ENCODE measurements at regions not wholly inside any gene's neighbourhood (a gene's known extent, or its start where the extent isn't known, plus 50 kb on each side); places are given as distances from the start of the nearest gene placed in this dataset.
"Not testable (repeated sequence)": the region's sequence is repeated elsewhere in the genome, so short reads cannot be mapped to it uniquely, and the experiment has no call there.

DNA sequence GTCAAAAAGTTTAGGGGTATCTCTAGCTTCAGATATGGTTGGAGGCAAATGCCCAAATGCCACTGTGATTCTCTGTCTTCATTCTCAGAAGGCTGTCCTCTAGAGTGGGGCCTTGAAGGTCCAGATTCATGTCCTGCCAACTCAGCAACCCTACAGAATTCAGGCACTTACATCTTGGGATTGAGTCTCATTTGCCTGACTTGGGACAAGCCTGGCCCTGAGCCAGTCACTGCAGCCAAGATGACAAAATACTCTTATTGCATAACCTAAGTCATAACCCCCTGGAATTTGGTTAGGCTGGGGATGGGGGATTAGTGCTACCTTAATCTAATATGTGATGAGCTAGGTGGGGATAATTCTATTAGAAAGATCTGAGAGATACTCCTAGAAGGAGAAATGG lies 100.5 kb downstream of the AREG start:
- no peak for DNase-seq

DNA sequence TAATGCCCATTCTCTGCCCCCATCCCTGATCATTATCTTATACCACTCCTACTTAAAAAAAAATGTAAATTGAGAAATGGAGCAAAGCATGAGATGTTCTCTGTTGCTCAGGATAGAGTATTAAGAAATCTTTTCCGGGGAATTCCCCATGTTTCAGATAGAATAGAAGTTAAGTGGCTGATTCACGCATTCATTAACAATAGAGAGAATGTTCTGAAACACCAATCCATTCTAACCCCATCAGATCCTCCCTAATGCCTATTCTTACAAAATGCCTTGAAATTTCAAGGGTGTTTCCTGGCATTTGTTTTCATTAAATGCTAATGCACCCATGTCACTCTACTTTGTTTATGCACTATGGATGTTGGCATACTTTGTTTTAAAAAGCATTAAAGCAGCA lies 101.1 kb downstream of the AREG start:
- no peak for DNase-seq

DNA sequence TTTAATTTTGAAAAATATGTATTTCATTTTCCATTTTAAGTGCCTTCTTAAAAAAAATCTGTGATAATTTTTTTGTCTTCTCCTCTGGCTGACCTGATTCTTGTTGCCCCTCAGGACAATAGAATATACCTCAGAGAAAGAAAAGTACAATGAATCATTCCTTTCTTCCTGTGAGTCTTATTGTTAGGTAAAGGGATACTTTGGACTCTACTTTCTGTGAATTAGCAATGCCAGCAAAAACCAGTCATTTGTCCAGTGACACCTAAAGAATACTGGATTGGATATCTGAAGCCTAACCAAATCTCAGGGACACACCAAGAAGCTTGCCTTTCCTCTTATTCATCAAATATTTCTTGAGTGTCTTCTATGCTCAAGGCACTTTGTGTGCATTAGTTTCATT lies 102.1 kb downstream of the AREG start:
- DNase-seq, result no peak

DNA sequence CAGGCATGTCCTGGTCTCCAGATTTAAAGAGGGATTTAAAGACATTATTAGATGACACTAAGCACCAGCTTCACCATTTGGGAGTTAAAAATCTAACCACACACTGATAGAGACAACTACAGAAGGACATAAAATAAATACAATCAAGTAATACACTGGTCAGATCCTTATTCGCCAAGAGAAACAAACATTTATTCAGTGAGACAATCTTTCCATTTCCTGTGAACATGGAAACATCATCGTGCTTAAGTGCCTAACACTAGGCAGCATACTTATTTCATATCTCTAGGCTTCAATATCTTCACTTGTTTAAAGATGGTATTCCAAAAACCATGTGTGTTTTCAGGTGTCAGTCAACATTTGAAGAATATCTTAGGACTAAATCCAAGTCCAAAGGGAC lies 103.6 kb downstream of the AREG start:
- DNase-seq, result no peak

DNA sequence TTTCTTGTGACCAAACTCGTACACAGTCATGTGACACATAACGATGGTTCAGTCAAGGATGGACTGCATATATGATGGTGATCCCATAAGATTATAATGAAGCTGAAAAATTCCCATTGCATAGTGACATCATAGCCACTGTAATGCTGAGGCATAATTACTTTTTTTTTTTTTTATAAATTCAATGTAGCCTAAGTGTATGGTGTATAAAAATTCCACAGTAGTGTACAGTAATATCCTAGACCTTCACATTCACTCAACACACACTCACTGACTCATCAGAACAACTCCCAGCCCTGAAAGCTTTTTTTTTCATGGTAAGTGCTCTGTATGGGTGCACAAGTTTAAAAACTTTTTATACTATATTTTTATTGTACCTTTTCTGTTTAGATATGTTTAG lies 105.0 kb downstream of the AREG start:
- no peak for DNase-seq

DNA sequence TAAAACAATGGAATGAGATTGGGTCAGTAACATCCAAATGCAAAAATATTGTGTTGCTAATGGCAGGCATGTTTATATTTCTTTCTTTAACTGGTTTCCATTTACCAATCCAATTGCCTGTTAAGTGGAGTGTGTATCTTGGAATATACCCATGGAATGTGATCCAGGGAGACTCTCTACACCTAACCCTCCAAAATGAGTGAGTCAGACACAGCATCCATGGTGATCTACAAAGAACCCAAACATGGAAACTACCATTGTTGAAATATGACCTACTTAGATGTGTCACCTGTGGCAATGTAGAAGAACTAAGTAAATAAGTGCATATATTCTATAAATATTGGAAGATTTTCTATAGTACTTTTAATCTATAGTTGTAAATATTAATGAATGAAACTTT lies 110.3 kb downstream of the AREG start:
- no peak for DNase-seq

DNA sequence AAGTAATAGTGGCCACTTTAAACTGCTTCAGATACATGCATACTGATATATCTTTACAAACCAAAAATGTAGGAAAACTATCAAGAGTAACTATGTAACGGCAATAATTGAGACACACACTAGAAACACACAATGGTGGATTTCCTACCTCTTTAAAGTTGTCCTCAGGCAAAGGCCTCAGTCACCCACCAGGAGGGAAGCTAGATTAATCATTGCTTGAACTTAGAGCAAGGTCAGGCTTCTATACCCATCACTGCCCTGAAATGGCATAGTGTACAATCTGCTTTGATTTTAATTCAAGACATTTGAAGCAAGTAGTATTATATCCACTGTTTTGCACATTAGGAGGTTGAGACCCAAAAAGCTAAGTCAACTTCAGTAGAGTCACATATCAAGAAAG lies 110.9 kb downstream of the AREG start:
- no peak for DNase-seq

DNA sequence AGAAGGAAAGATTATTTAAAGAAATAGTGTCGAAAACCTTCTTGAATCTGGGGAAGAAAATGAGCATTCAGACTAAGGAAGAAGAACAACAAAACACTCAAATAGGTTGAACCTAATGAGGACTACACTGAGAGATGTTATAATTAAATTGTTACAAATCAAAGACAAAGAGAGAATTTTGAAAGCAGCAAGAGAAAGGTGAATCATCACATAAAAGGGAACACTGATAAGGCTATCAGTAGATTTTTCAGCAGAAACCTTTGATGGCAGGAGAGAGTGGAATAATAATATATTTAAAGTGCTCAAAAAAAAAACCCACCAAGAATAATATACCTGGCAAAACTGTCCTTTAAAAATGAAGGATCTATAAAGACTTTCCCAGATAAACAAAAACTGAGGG lies 114.9 kb downstream of the AREG start:
- no peak for DNase-seq

DNA sequence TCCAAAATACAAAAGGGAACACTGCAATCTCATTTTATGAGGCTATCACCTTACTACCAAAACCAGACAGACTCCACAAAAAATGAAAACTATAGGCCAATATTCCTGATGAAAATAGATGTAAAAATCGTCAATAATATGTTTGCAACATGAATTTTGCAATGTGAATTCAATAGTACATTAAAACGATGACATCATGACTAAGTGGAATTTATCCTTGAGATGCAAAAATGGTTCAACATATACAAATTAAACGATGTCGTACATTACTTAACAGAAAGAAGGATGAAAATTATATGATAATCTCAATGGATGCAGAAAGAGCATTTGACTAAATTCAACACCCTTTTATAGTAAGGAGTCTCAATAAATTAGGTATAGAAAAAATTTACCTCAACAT lies 123.0 kb downstream of the AREG start:
- DNase-seq, result no peak

DNA sequence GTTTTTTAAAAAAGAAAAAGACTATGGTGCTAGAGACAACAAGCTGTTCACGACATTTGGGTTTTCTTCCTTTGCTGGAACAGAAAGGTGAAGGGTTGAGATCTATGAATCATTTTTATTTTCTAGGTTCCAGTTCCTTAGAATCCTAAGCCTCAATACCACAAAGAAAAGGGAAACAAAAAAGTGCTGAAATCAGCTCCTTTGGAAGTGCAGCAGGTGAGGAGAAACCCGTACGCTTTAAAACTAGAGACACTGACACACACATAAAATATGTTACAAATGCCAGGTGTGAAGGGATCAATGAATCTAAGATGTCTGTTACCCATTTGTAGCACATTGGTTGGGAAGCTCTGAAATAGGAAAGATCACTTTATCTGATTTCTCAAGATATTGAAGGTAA lies 125.2 kb downstream of the AREG start:
- DNase-seq, result no peak

DNA sequence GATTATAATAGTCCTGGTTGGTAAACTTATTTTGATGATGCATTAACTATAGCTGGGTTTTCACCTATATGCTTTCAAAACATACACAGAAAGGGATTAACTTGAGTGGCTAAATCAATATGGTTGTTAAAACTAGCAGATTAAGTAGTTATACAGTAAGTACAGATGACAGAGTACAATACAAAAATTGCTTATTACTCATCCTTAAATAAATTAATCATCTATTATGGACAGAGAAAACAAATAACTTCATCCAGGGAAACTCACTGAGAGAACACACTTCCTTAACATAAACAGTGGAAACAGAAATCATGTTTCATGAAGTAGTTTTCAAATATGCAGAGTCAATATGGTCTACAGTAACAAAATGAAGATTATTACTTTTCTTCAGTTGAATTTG lies 133.4 kb downstream of the AREG start:
- no peak for DNase-seq

DNA sequence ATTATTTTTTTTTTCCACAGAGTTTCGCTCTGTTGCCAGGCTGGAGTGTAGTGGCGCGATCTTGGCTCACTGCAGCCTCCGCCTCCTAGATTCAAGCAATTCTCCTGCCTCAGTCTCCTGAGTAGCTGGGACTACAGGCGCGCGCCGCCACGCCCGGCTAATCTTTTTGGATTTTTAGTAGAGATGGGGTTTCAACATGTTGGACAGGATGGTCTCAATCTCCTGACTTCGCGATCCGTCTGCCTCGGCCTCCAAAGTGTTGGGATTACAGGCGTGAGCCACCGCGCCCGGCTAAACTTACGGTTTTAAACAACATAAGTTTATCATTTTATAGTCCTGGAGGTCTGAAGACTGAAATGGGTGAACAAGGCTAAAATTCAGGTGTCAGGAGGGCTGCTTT lies 133.9 kb downstream of the AREG start:
- DNase-seq, result not testable (repeated sequence)

DNA sequence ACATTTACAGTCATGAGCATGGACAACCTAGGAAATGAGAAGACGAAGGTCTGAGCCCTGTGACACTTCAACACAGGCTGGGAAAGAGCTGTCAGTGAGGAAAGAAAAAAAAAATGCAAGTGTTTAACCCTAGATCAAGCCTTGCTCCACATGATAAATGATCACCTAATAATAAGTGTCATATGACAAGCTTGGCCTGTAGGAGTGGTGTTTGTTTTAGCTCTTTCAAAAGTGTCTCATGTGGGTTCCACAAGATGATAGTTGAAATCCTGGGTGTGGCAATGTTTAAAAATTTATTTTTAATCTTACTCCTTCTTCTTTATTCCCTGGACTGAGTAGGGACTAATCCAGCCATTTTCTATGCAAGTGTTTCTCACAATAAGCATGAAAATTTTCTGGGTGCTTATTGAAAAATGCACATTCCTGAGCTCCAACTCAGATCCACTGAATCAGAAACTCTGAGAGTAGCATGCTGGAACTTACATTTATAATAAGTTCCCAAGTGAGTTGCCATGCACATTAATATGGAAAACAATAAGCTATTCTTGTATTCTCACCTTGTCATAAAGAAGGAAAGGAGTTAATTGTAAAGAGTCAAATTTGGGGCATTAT lies 138.3 kb downstream of the AREG start:
- no peak for DNase-seq

DNA sequence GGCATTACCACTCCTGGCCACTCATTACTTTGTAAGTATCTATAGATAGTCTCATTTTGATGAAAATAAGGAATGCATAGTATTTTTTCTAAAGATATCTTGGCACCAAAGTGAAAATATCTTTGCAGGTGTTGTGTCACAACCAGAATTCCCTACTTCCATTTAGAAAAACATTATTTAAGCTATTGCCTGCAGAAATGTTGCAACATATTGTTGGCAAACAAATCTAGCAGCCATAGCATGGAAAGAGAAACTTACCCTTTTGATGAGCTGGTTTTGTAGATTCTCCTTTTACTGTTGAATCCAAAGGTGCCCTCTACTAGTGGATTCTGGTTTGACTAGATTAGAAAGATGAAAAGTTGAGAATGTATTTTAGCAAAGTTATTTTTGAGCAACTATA lies 138.8 kb downstream of the AREG start:
- no peak for DNase-seq

DNA sequence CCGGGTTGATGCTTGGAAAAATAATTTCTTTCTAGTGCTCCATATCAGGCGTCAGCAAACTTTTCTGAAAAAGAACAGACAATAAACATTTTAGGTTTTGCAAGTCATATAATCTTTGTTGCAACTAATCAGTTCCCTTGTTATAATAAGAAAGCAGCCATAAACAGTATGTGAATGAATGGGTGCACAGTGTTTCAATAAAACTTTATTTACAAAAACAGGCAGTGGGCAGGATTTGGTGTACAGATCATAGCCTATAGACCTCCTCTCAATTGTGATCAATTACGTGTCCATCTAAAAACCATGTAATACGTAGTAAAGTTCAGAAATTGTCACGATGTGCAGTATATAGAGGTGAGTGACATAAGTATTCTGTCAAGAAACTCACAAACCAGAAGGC lies 143.4 kb downstream of the AREG start:
- no peak for DNase-seq

DNA sequence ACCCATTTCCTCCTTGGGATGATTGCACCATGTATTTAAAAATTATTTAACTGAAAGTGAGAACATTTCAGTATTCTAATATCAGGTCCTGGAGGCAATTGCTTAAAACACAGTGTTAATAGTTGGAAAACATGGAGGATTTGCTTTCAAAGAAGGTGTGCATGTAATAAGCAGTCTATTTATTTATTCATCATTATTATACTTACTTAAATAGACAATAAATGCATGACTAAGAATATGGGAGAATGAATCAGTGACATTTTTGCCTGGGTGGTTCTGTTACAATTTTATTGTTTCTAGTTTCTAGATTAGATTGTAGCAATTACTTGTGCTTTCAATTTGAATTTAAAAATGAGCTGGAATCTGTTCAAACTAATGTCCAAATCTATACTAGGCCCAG lies 145.5 kb downstream of the AREG start:
- no peak for DNase-seq

DNA sequence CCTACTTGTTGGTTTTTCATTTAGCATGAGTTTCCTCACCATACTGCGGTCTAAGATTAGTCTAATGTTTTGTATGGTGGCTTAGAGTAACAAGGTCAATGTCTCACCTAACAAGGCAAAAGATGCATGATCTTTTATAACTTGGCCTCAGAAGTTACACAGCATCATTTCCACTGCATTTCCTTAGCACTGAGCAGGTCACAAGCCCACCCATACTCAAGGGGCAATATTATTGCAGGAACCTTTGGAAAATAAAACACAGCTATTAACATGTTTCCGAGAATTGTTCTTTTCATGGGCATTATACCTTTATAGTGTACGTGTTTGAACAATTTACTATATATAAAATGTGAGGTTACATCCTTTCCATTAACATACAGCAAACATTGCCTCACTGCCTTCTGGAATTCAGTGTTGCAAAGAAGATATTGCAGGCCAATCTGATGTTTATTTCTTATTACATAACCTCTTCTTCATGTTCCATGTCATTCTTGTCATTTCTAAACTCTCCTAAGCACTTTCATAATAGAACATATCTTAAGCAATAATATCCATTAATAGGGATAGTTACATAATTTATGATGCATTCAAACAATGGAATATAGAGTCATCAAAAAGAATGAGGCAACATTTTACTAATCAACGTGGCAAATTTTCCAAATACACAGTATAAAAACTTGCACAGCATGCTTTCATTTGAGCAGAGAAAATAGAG lies 153.8 kb downstream of the AREG start:
- DNase-seq, result no peak

DNA sequence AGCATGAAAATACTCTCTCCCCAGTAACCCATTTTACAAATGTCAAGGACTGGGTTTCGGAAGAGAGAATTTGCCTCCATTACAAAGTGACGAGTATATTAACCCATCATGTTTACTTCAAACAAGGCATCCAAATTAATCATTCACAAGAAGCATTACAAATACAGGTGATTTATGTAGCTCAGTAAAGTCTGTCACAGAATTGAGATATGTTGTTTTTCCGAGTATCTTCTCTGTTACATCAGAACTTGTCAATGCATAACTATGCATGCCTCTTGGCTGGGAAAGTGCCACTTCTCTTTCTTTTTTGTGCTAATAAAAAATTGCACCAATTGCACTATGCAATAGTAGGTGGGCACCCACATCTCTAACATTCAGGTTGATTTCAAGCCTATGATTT lies 158.2 kb downstream of the AREG start:
- DNase-seq, result no peak

DNA sequence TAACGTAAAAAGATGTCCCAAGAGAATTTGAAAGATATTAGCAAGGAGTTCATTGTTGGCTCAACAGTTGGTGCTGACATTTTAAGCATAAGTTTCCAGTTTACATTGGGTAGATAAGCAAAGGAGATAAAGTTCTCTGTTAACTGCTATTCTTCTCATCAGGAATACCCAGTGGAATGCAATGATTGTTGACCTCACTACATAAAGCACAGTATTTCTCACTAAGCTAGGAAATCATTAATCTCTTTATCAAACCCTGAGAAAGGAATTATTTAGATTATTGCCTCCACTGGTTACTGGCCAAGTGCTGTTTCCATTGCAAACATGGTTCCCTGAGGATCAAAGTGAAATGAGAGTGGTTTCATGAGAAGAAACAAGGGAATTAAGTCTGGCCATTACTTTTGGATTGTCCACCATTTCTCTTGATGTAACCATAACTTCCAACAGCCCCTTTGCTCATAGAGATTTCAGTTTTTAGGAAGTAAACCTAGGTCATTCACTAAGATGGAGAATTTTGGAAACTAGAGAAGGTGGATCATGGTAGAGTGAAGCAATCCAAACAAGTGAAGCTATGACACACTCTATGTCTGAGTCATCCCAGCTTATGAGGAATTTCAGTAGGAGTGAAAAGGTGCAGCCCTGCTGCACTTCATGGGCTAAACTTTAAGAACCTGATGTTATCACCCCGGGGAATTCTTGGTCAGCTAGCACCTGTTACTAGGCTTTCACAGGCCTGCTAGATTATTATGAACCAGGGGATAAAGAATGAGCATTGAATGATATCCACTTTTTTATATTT lies 163.4 kb downstream of the AREG start:
- DNase-seq, result no peak

DNA sequence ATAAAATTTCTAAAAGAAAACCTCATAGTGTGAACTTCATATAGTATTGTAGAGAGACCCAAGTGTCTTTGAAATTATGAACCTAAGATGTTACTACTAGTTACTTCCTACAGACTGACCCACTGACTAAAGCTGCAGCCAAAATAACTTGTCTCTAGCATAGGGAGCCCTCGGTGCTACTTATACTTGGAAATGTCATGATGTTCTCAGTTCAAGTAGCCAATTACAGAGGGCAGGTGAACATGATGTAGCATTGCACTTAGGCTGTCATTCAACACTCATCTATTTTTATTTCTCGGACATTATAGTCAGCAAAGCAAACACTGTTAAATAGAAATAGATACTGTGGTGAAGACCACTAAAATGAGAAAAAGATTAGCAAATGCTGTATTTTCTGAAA lies 165.6 kb downstream of the AREG start:
- no peak for DNase-seq

DNA sequence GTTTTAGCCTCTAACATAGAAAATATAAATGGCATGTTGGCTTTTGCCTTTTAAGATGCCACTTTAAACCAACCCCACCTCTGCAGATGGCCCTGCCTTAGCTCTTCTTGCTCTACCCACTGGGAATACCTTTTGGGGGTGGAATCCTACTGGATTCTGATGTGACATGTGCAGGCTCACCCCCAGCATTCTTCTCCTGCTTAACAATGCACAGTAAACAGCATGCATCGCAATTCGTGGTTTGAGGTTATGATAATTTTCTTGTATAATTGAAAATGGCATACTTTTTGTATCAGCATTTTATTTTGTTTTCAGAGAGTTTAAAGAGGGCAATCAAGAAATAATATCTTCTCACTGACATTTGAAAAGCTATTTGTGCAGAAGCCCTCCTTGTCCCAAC lies 167.9 kb downstream of the AREG start:
- no peak for DNase-seq

DNA sequence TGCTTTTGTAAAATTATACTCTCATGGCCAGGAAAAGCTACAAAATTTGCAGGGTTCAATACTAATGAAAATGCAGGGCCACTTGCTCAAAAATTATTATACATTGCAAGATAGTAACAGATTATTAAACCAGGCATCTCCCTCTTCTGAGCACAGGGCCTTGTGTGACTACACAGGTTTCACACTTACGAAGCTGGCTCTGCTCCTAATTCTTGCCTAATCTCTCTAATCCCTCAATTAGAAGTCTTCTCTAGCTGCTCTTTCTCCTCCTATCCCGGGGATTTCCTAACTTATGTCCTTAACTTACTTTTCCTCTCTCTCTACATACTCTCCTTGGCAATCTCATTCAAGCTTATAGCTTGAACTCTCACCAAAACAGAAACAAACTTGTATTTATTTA lies 168.3 kb downstream of the AREG start:
- DNase-seq, result no peak

DNA sequence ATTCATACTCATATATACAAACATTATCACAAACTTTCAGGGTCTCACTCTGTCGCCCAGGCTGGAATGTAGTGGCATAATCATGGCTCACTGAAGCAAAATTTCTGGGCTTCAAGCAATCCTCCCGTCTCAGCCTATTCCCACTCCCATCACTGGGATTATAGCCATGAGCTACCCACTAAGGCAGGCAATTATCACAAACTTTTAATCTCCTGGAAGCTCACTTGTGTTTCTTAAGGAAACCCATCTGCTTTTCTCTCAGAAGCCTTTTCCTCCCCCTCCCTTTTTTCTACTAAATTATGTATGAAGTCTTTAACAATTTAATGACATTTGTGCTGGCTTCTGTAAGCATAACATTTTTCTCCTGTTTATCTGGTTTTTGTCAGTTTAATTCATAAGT lies 170.5 kb downstream of the AREG start:
- DNase-seq, result no peak

DNA sequence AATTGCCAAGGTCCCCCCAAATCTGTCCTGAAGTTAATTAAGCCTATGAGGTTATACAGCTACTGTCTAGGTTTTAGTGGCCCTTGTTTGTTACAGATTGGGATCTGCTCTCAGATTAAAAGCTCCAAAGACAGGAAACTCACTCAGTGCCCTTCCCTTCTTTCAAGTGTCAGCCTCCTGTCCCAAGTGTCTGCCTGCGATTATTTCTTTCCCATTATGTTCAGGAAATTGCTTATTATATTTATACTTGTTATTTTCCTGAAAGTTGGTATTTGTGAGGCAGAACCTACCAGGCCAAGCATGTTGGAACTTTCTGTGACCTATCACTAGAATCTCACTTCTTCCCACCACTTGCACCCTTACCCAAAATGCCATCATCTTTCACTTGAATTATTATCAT lies 173.2 kb downstream of the AREG start:
- DNase-seq, result no peak
